Stimulated activated CD8-positive, alpha-beta memory T cell treated with anti-CD3 and anti-CD28 coated beads, Interleukin-12 subunit alpha, Interleukin-12 subunit beta, amount 100 ng/mL, for 1 hour (primary cell): ENCODE measurements at regions not wholly inside any gene's neighbourhood (a gene's known extent, or its start where the extent isn't known, plus 50 kb on each side); places are given as distances from the start of the nearest gene placed in this dataset.
"Not testable (repeated sequence)": the region's sequence is repeated elsewhere in the genome, so short reads cannot be mapped to it uniquely, and the experiment has no call there.

ENCODE experiments used
- DNase-seq: peaks from one replicate; pipeline ENCODE4 v3.0.0-alpha.2; 2020; ENCODE audit warnings: low read depth

- no peak for DNase-seq
These were observed 220.2 kb upstream of the MYO3A start for GRCh38 chr10:25713894-25714240.

GRCh38 chr10:25724241-25724640 lies 209.8 kb upstream of the MYO3A start:
- no peak for DNase-seq

- DNase-seq: no peak
These were observed 207.9 kb upstream of the MYO3A start for GRCh38 chr10:25725917-25726716.

GRCh38 chr10:25738776-25739175 lies 195.3 kb upstream of the MYO3A start:
- no peak for DNase-seq

GRCh38 chr10:25743832-25744231 lies 190.2 kb upstream of the MYO3A start:
- DNase-seq: no peak

GRCh38 chr10:25744574-25744973 lies 189.5 kb upstream of the MYO3A start:
- no peak for DNase-seq

GRCh38 chr10:25745976-25746375 lies 188.1 kb upstream of the MYO3A start:
- DNase-seq: no peak

- DNase-seq: no peak
These were observed 186.9 kb upstream of the MYO3A start for GRCh38 chr10:25747084-25747483.

GRCh38 chr10:25748509-25748908 lies 185.5 kb upstream of the MYO3A start:
- no peak for DNase-seq

GRCh38 chr10:25753776-25754175 lies 180.3 kb upstream of the MYO3A start:
- no peak for DNase-seq

GRCh38 chr10:25755874-25756273 lies 178.2 kb upstream of the MYO3A start:
- DNase-seq: not testable (repeated sequence)

GRCh38 chr10:25756784-25757183 lies 177.2 kb upstream of the MYO3A start:
- no peak for DNase-seq

GRCh38 chr10:25758041-25758457 lies 176.0 kb upstream of the MYO3A start:
- no peak for DNase-seq

GRCh38 chr10:25758511-25758910 lies 175.5 kb upstream of the MYO3A start:
- no peak for DNase-seq

- DNase-seq: no peak
These were observed 172.1 kb upstream of the MYO3A start for GRCh38 chr10:25761937-25762336.

- DNase-seq: no peak
These were observed 167.8 kb upstream of the MYO3A start for GRCh38 chr10:25766213-25766612.

- no peak for DNase-seq
These were observed 167.3 kb upstream of the MYO3A start for GRCh38 chr10:25766687-25767221.

GRCh38 chr10:25768167-25768566 lies 165.9 kb upstream of the MYO3A start:
- no peak for DNase-seq

GRCh38 chr10:25778646-25779045 lies 155.4 kb upstream of the MYO3A start:
- DNase-seq: no peak

GRCh38 chr10:25786161-25786560 lies 147.9 kb upstream of the MYO3A start:
- DNase-seq: no peak

GRCh38 chr10:25786899-25787298 lies 147.1 kb upstream of the MYO3A start:
- DNase-seq: no peak

- DNase-seq: no peak
These were observed 136.1 kb upstream of the MYO3A start for GRCh38 chr10:25797888-25798429.

GRCh38 chr10:25804505-25804904 lies 129.5 kb upstream of the MYO3A start:
- DNase-seq: no peak

- DNase-seq: no peak
These were observed 128.0 kb upstream of the MYO3A start for GRCh38 chr10:25805986-25806385.
